H9 (cell line): ENCODE measurements at regions not wholly inside any gene's neighbourhood (a gene's known extent, or its start where the extent isn't known, plus 50 kb on each side); places are given as distances from the start of the nearest gene placed in this dataset.

Experiments used
- DNase-seq: peaks from one replicate; pipeline ENCODE4 v3.0.0-alpha.2; 2017
- H2AFZ ChIP-seq: one replicate; pipeline ENCODE4 v1.6.1; 2013; ENCODE audit warnings: mild to moderate bottlenecking, low read length, control low read depth, moderate library complexity
- H2AK5ac ChIP-seq: 2 replicates; pipeline ENCODE4 v1.6.1; 2013; ENCODE audit warnings: low read length, control low read depth, mixed read lengths; ENCODE audit not compliant: insufficient read length
- H2BK120ac ChIP-seq: one replicate; pipeline ENCODE4 v1.6.1; 2013; ENCODE audit warnings: low read depth, mild to moderate bottlenecking, low read length, control low read depth, inconsistent platforms; ENCODE audit not compliant: poor library complexity, severe bottlenecking
- H2BK12ac ChIP-seq: 2 replicates; pipeline ENCODE4 v1.6.1; 2013; ENCODE audit warnings: low read length, control low read depth, mixed read lengths, low read depth; ENCODE audit not compliant: insufficient read length
- H2BK15ac ChIP-seq: 2 replicates; pipeline ENCODE4 v1.6.1; 2013; ENCODE audit warnings: low read depth, low read length, control low read depth
- H2BK20ac ChIP-seq: one replicate; pipeline ENCODE4 v1.6.1; 2013; ENCODE audit warnings: low read depth, mild to moderate bottlenecking, low read length, control low read depth, inconsistent platforms; ENCODE audit not compliant: poor library complexity, severe bottlenecking
- H2BK5ac ChIP-seq: 2 replicates; pipeline ENCODE4 v1.6.1; 2013; ENCODE audit warnings: low read length, control low read depth, mixed read lengths; ENCODE audit not compliant: insufficient read length
- H3K14ac ChIP-seq: 2 replicates; pipeline ENCODE4 v1.6.1; 2013; ENCODE audit warnings: low read length, control low read depth; ENCODE audit not compliant: insufficient read depth
- H3K18ac ChIP-seq: 2 replicates; pipeline ENCODE4 v1.6.1; 2013; ENCODE audit warnings: low read depth, mild to moderate bottlenecking, mixed read lengths, low read length, control low read depth; ENCODE audit not compliant: insufficient read length
- H3K23ac ChIP-seq: 2 replicates; pipeline ENCODE4 v1.6.1; 2013; ENCODE audit warnings: low read length, control low read depth, mixed read lengths, low read depth; ENCODE audit not compliant: insufficient read length
- H3K23me2 ChIP-seq: 2 replicates; pipeline ENCODE4 v1.6.1; 2013; ENCODE audit warnings: low read depth, mild to moderate bottlenecking, mixed read lengths, low read length, control low read depth; ENCODE audit not compliant: insufficient read length, poor library complexity, severe bottlenecking
- H3K27ac ChIP-seq: 2 replicates; pipeline ENCODE4 v1.5.1; 2013; ENCODE audit warnings: low read length, control low read depth, mixed read lengths, low read depth; ENCODE audit not compliant: insufficient read length
- H3K27me3 ChIP-seq: 2 replicates; pipeline ENCODE4 v1.6.1; 2013; ENCODE audit warnings: low read length, control low read depth, inconsistent platforms; ENCODE audit not compliant: insufficient read depth
- H3K4ac ChIP-seq: 2 replicates; pipeline ENCODE4 v1.6.1; 2013; ENCODE audit warnings: low read depth, mild to moderate bottlenecking, control low read depth, inconsistent platforms, low read length, moderate library complexity
- H3K4me1 ChIP-seq: 2 replicates; pipeline ENCODE4 v1.6.1; 2013; ENCODE audit warnings: low read length, control low read depth, inconsistent platforms; ENCODE audit not compliant: insufficient read depth
- H3K4me2 ChIP-seq: 2 replicates; pipeline ENCODE4 v1.6.1; 2013; ENCODE audit warnings: low read length, control low read depth, mixed read lengths; ENCODE audit not compliant: insufficient read length, insufficient read depth
- H3K56ac ChIP-seq: 2 replicates; pipeline ENCODE4 v1.6.1; 2013; ENCODE audit warnings: low read depth, mild to moderate bottlenecking, mixed read lengths, low read length, control low read depth; ENCODE audit not compliant: insufficient read length
- H3K79me1 ChIP-seq: 2 replicates; pipeline ENCODE4 v1.6.1; 2013; ENCODE audit warnings: low read depth, mild to moderate bottlenecking, moderate library complexity, low read length, control low read depth, inconsistent platforms; ENCODE audit not compliant: insufficient read depth, poor library complexity, severe bottlenecking
- H3K79me2 ChIP-seq: 2 replicates; pipeline ENCODE4 v1.6.1; 2013; ENCODE audit warnings: low read length, control low read depth, inconsistent platforms; ENCODE audit not compliant: insufficient read depth
- H3K9ac ChIP-seq: 2 replicates; pipeline ENCODE4 v1.6.1; 2013; ENCODE audit warnings: low read length, control low read depth, mixed read lengths; ENCODE audit not compliant: insufficient read length; ENCODE audit errors: extremely low read depth
- H3K9me3 ChIP-seq: one replicate; pipeline ENCODE4 v1.6.1; 2013; ENCODE audit warnings: low read depth, low read length, inconsistent platforms; ENCODE audit not compliant: control insufficient read depth
- H3T11ph ChIP-seq: one replicate; pipeline ENCODE4 v1.6.1; 2013; ENCODE audit warnings: mild to moderate bottlenecking, low read length, control low read depth, inconsistent platforms
- H4K20me1 ChIP-seq: one replicate; pipeline ENCODE4 v1.6.1; 2013; ENCODE audit not compliant: control insufficient read depth, insufficient read length, insufficient read depth
- H4K5ac ChIP-seq: 2 replicates; pipeline ENCODE4 v1.6.1; 2013; ENCODE audit warnings: low read depth, mild to moderate bottlenecking, mixed read lengths, low read length, control low read depth; ENCODE audit not compliant: insufficient read length
- H4K8ac ChIP-seq: replicated peaks from 2 replicates; pipeline ENCODE4 v1.6.1; 2013; ENCODE audit warnings: low read length, control low read depth, mixed read lengths, low read depth; ENCODE audit not compliant: insufficient read length
- H4K91ac ChIP-seq: 2 replicates; pipeline ENCODE4 v1.6.1; 2013; ENCODE audit warnings: low read depth, mild to moderate bottlenecking, moderate library complexity, mixed read lengths, low read length, control low read depth; ENCODE audit not compliant: insufficient read length
- H3K27ac Mint-ChIP-seq, 3 experiments: 2 replicates in 2 of 3; 3 replicates in 1 of 3; pipeline ENCODE4 v1.8.0; 2020 to 2021; ENCODE audit warnings: mixed read lengths in 3 of 3, mild to moderate bottlenecking in 1 of 3, moderate library complexity in 1 of 3
- H3K27me3 Mint-ChIP-seq: 2 replicates; pipeline ENCODE4 v1.8.0; 2021; ENCODE audit warnings: low read depth, mild to moderate bottlenecking, moderate library complexity, mixed read lengths
- H3K36me3 Mint-ChIP-seq, 3 experiments: 2 replicates in 2 of 3; 3 replicates in 1 of 3; pipeline ENCODE4 v1.8.0; 2020 to 2021; ENCODE audit warnings: low read depth in 3 of 3, mixed read lengths in 3 of 3; ENCODE audit not compliant: insufficient read depth in 1 of 3
- H3K4me1 Mint-ChIP-seq, 2 experiments: 2 replicates each; pipeline ENCODE4 v1.8.0; 2020; ENCODE audit warnings: mixed read lengths in 2 of 2
- H3K4me3 Mint-ChIP-seq, 2 experiments: 2 replicates in 1 of 2; 3 replicates in 1 of 2; pipeline ENCODE4 v1.8.0; 2020 to 2021; ENCODE audit warnings: mild to moderate bottlenecking in 2 of 2, mixed read lengths in 2 of 2, moderate library complexity in 1 of 2
- H3K9me3 Mint-ChIP-seq, 2 experiments: 2 replicates in 1 of 2; 3 replicates in 1 of 2; pipeline ENCODE4 v1.8.0; 2020; ENCODE audit warnings: mild to moderate bottlenecking in 2 of 2, mixed read lengths in 2 of 2, moderate library complexity in 1 of 2
- WGBS: extraction: QIAGEN DNeasy Blood & Tissue Kit; methylation state at CpG from one replicate; pipeline ENCODE4 v1.1.7; 2013; ENCODE audit warnings: missing lambda C conversion rate, low lambda C conversion rate, mixed read lengths; ENCODE audit not compliant: insufficient read length; ENCODE audit errors: extremely low coverage; 5-methylcytosine and 5-hydroxymethylcytosine counted together
- TF ChIP-seq, protein P1 (sequence below): fragments of 200-600 bp; sonication (generic); conservative IDR thresholded peaks from 3 replicates; pipeline ENCODE4 v1.8.0; 2021; ENCODE audit warnings: antibody characterized with exemption, mild to moderate bottlenecking

- no CpG with 5 or more reads among the region's 2 CpGs for WGBS
- H2BK20ac ChIP-seq = no peak overlapping the region
- no peak overlapping the region for H2BK120ac ChIP-seq
These were observed 95.7 kb upstream of the FAM47A start for GRCh38 chrX:34227804-34228203.

More at GRCh38 chrX:34227804-34228203, 95.7 kb upstream of the FAM47A start:
- H3K4me2 ChIP-seq = no peak overlapping the region
- Mint-ChIP-seq H3K27me3 (no peaks in the 10 kb centered on the region), H3K27ac (no peak overlapping the region), H3K4me3 (no peak overlapping the region), H3K36me3 (peaks cover 3 to 16% (median 7%) of the 10 kb centered on the region in 3 experiments; a peak in 6 of 7 replicates), H3K9me3 (peaks cover 20 to 60% of the 10 kb centered on the region in 2 experiments), H3K4me1 (peaks cover 0 to 9% of the 10 kb centered on the region in 2 experiments; a peak in 2 of 4 replicates)
- H2BK5ac ChIP-seq = no peak overlapping the region
- H4K20me1 ChIP-seq = no peaks in the 10 kb centered on the region
- H2AK5ac ChIP-seq = no peak overlapping the region
- no peak overlapping the region for H4K91ac ChIP-seq
- H3K4me1 ChIP-seq = no peaks in the 10 kb centered on the region
- no peak for DNase-seq
- no peaks in the 10 kb centered on the region for H3K23me2 ChIP-seq
- H4K5ac ChIP-seq = no peak overlapping the region
- no peaks in the 10 kb centered on the region for H3K79me1 ChIP-seq
- no peaks in the 10 kb centered on the region for H3K27me3 ChIP-seq
- no peak overlapping the region for H3K4ac ChIP-seq
- no peak overlapping the region for H3K9ac ChIP-seq
- H3K14ac ChIP-seq = no peak overlapping the region
- no peak overlapping the region for H3K27ac ChIP-seq
- H2BK12ac ChIP-seq = no peak overlapping the region
- H3K9me3 ChIP-seq = no peaks in the 10 kb centered on the region
- H3K18ac ChIP-seq = no peak overlapping the region
- TF ChIP-seq, protein P1, sequence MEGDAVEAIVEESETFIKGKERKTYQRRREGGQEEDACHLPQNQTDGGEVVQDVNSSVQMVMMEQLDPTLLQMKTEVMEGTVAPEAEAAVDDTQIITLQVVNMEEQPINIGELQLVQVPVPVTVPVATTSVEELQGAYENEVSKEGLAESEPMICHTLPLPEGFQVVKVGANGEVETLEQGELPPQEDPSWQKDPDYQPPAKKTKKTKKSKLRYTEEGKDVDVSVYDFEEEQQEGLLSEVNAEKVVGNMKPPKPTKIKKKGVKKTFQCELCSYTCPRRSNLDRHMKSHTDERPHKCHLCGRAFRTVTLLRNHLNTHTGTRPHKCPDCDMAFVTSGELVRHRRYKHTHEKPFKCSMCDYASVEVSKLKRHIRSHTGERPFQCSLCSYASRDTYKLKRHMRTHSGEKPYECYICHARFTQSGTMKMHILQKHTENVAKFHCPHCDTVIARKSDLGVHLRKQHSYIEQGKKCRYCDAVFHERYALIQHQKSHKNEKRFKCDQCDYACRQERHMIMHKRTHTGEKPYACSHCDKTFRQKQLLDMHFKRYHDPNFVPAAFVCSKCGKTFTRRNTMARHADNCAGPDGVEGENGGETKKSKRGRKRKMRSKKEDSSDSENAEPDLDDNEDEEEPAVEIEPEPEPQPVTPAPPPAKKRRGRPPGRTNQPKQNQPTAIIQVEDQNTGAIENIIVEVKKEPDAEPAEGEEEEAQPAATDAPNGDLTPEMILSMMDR = no peak
- H3K56ac ChIP-seq = no peak overlapping the region
- no peak overlapping the region for H2AFZ ChIP-seq
- no peaks in the 10 kb centered on the region for H3K79me2 ChIP-seq
- H2BK15ac ChIP-seq = no peak overlapping the region
- no peak overlapping the region for H3K23ac ChIP-seq
- H4K8ac ChIP-seq = no peak overlapping the region
- no peak overlapping the region for H3T11ph ChIP-seq
